Mammary epithelial cell (primary cell): ENCODE measurements at regions not wholly inside any gene's neighbourhood (a gene's known extent, or its start where the extent isn't known, plus 50 kb on each side); places are given as distances from the start of the nearest gene placed in this dataset.

Source experiments
- CTCF ChIP-seq, 2 donors: IDR thresholded peaks in 1 of 2; conservative IDR thresholded peaks in 1 of 2; 2 replicates each; pipeline ENCODE4 v1.5.1; 2011 to 2012; ENCODE audit warnings: inconsistent platforms in 2 of 2, low read length in 2 of 2, mild to moderate bottlenecking in 2 of 2, control low read depth in 1 of 2, low read depth in 1 of 2; ENCODE audit not compliant: insufficient read depth in 1 of 2; ENCODE audit errors: extremely low read depth in 1 of 2
- EZH2 ChIP-seq: IDR thresholded peaks from 2 replicates; pipeline ENCODE4 v1.6.1; 2012; ENCODE audit warnings: low read length, inconsistent platforms, borderline replicate concordance

- TF ChIP-seq CTCF (conservative IDR thresholded peaks at IDR 0.05 in 1 of 2, IDR thresholded peaks at IDR 0.05 in 1 of 2; ENCODE audit: extremely low read depth in 1 of 2, insufficient read depth in 1 of 2, low read depth in 1 of 2, low read length in 2 of 2) (no peak), EZH2 (no peak)
Measured at GRCh38 chr5:124444147-124444775, 302.2 kb downstream of the ZNF608 start.
